HG02678 (cell line): ENCODE measurements at regions not wholly inside any gene's neighbourhood (a gene's known extent, or its start where the extent isn't known, plus 50 kb on each side); places are given as distances from the start of the nearest gene placed in this dataset.

Source experiments
- ATAC-seq: cut with Tn5 transposase; IDR thresholded peaks from one replicate; pipeline ENCODE4 v1.9.1; 2021; ENCODE audit warnings: mild to moderate bottlenecking, moderate library complexity; ENCODE audit not compliant: unreplicated experiment

GRCh38 chr15:60093273-60094067, 89.4 kb downstream of the FOXB1 start:
- no peak for ATAC-seq

- no peak for ATAC-seq
Observed at GRCh38 chr15:60095711-60096110, 91.6 kb downstream of the FOXB1 start.

- ATAC-seq, result no peak
Observed at GRCh38 chr15:60096157-60096556, 92.0 kb downstream of the FOXB1 start.

- ATAC-seq, result no peak
Observed at GRCh38 chr15:60101416-60101815, 97.3 kb downstream of the FOXB1 start.

- no peak for ATAC-seq
Observed at GRCh38 chr15:60102748-60103147, 98.6 kb downstream of the FOXB1 start.

GRCh38 chr15:60110909-60111308, 106.8 kb downstream of the FOXB1 start:
- no peak for ATAC-seq

- no peak for ATAC-seq
Observed at GRCh38 chr15:60115579-60116380, 111.7 kb downstream of the FOXB1 start.

GRCh38 chr15:60116456-60117089, 112.5 kb downstream of the FOXB1 start:
- ATAC-seq, result no peak

GRCh38 chr15:60118146-60118545, 114.0 kb downstream of the FOXB1 start:
- ATAC-seq, result no peak

- ATAC-seq, result no peak
Observed at GRCh38 chr15:60118626-60119025, 114.5 kb downstream of the FOXB1 start.

GRCh38 chr15:60119101-60119500, 115.0 kb downstream of the FOXB1 start:
- ATAC-seq, result no peak

- no peak for ATAC-seq
Observed at GRCh38 chr15:60120100-60120499, 116.0 kb downstream of the FOXB1 start.

- no peak for ATAC-seq
Observed at GRCh38 chr15:60121845-60122244, 117.7 kb downstream of the FOXB1 start.

GRCh38 chr15:60122691-60123090, 118.6 kb downstream of the FOXB1 start:
- no peak for ATAC-seq

- ATAC-seq, result no peak
Observed at GRCh38 chr15:60124460-60125070, 120.5 kb downstream of the FOXB1 start.

GRCh38 chr15:60125334-60125733, 121.2 kb downstream of the FOXB1 start:
- ATAC-seq, result no peak

- ATAC-seq, result no peak
Observed at GRCh38 chr15:60126200-60126599, 122.1 kb downstream of the FOXB1 start.

- ATAC-seq, result no peak
Observed at GRCh38 chr15:60126661-60127060, 122.5 kb downstream of the FOXB1 start.

GRCh38 chr15:60128000-60128376, 123.9 kb downstream of the FOXB1 start:
- no peak for ATAC-seq

GRCh38 chr15:60128710-60129109, 124.6 kb downstream of the FOXB1 start:
- no peak for ATAC-seq

GRCh38 chr15:60130398-60130797, 126.3 kb downstream of the FOXB1 start:
- ATAC-seq, result no peak
